HepG2 (cell line): ENCODE measurements at regions not wholly inside any gene's neighbourhood (a gene's known extent, or its start where the extent isn't known, plus 50 kb on each side); places are given as distances from the start of the nearest gene placed in this dataset.

Source experiments
- ATAC-seq: fragments of 200-7000 bp; cut with Tn5 transposase; 3 replicates; pipeline ENCODE4 v1.9.1; 2020; ENCODE audit warnings: mild to moderate bottlenecking, moderate library complexity
- BruUV-seq: library from RNA; stranded (reverse); fragments of 400-500 nt; replicated peaks from 2 replicates; lab custom pipeline; 2021; lab: Mats Ljungman, UMichigan
- CTCF ChIA-PET: fragments of 300-600 bp; formaldehyde crosslinking; extraction: SDS; loops from one replicate; lab custom pipeline; 2021; ENCODE audit warnings: low total read pairs, inconsistent platforms, low intra/inter-chr PET ratio; lab: Yijun Ruan, JAX
- POLR2A ChIA-PET: fragments of 350-600 bp; sonication (Branson Sonifier 250); formaldehyde crosslinking; loops from one replicate; lab custom pipeline; 2020; ENCODE audit warnings: antibody characterized with exemption, inconsistent platforms; lab: Yijun Ruan, JAX
- DNase-seq: peaks from one replicate; pipeline ENCODE4 v3.0.0-alpha.2; 2015; ENCODE audit warnings: low spot score
- FAIRE-seq: peaks from 3 replicates; lab custom pipeline; 2011; peaks lifted over from hg19 to GRCh38; lab: Jason Lieb, UNC
- H2AFZ ChIP-seq: one replicate; pipeline ENCODE4 v1.6.1; 2011; ENCODE audit warnings: low read length, inconsistent platforms
- H3K27ac ChIP-seq: fragments of 300-600 bp; 3 replicates; pipeline ENCODE4 v1.8.0; 2011; ENCODE audit warnings: mixed run types, mild to moderate bottlenecking, mixed read lengths, low read length, inconsistent platforms; ENCODE audit not compliant: insufficient read depth; ENCODE audit errors: extremely low read length
- H3K27me3 ChIP-seq, 2 experiments: fragments of 200-600 bp in 1 of 2; 2 replicates in 1 of 2; 3 replicates in 1 of 2; pipeline versions ENCODE4 v1.6.0 to v1.8.0; 2011; ENCODE audit warnings: low read length in 2 of 2, mild to moderate bottlenecking in 2 of 2, moderate library complexity in 2 of 2, inconsistent platforms in 1 of 2; ENCODE audit not compliant: insufficient read depth in 2 of 2, control insufficient read depth in 1 of 2
- H3K36me3 ChIP-seq, 2 experiments: fragments of 200-600 bp in 1 of 2; replicated peaks in 1 of 2; 2 replicates in 1 of 2; 3 replicates in 1 of 2; pipeline versions ENCODE4 v1.5.1 to v1.8.0; 2011; ENCODE audit warnings: low read length in 2 of 2, inconsistent platforms in 1 of 2; ENCODE audit not compliant: insufficient read depth in 2 of 2, control insufficient read depth in 1 of 2
- H3K4me1 ChIP-seq: 2 replicates; pipeline ENCODE4 v1.5.1; 2012; ENCODE audit warnings: low read length, inconsistent platforms; ENCODE audit not compliant: insufficient read depth
- H3K4me2 ChIP-seq: 2 replicates; pipeline ENCODE4 v1.6.0; 2011; ENCODE audit warnings: low read depth, low read length, inconsistent platforms
- H3K4me3 ChIP-seq, 3 experiments: fragments of 200-600 bp in 1 of 3; sonication (generic), shearing (Covaris generic) in 1 of 3; replicated peaks in 1 of 3; 2 replicates each; pipeline ENCODE4 v1.5.1; 2011 to 2016; ENCODE audit warnings: low read length in 3 of 3, inconsistent platforms in 2 of 3, low read depth in 2 of 3, mild to moderate bottlenecking in 2 of 3, control low read depth in 1 of 3, mixed read lengths in 1 of 3; ENCODE audit not compliant: insufficient read depth in 1 of 3
- H3K79me2 ChIP-seq: one replicate; pipeline ENCODE4 v1.6.1; 2011; ENCODE audit warnings: low read length, inconsistent platforms; ENCODE audit not compliant: insufficient read depth
- H3K9ac ChIP-seq: 2 replicates; pipeline ENCODE4 v1.6.0; 2011; ENCODE audit warnings: mild to moderate bottlenecking, low read depth, low read length, inconsistent platforms; ENCODE audit not compliant: insufficient read depth
- H3K9me3 ChIP-seq: 2 replicates; pipeline ENCODE4 v1.5.1; 2012; ENCODE audit warnings: mild to moderate bottlenecking, low read length
- H4K20me1 ChIP-seq: 2 replicates; pipeline ENCODE4 v1.6.0; 2011; ENCODE audit warnings: inconsistent platforms, mild to moderate bottlenecking, low read length, moderate library complexity; ENCODE audit not compliant: insufficient read depth
- ASH2L ChIP-seq: fragments of 300-600, 200-600 bp; sonication (generic); IDR thresholded peaks from 2 replicates; pipeline ENCODE4 v1.7.0; 2017; ENCODE audit warnings: low read depth, mild to moderate bottlenecking, moderate library complexity, mixed read lengths, low read length; ENCODE audit not compliant: insufficient read length
- IRF1 ChIP-seq: sonication (generic); formaldehyde crosslinking; IDR thresholded peaks from 2 replicates; pipeline ENCODE4 v1.4.0; 2020; ENCODE audit warnings: low read depth, mild to moderate bottlenecking, missing genetic modification reagents
- NBN ChIP-seq: fragments of 450-650 bp; conservative IDR thresholded peaks from 2 replicates; pipeline ENCODE4 v1.6.1; 2017
- NFIB ChIP-seq: sonication (generic); formaldehyde crosslinking; IDR thresholded peaks from 2 replicates; pipeline ENCODE4 v1.9.0; 2021; ENCODE audit warnings: missing genetic modification reagents, mild to moderate bottlenecking, borderline replicate concordance
- NR3C1 ChIP-seq: sonication (generic); formaldehyde crosslinking; IDR thresholded peaks from 2 replicates; pipeline ENCODE4 v1.4.0; 2020; ENCODE audit warnings: missing genetic modification reagents
- PCBP2 ChIP-seq: fragments of 200-400 bp; formaldehyde crosslinking; optimal IDR thresholded peaks from 2 replicates; pipeline ENCODE3; 2018; ENCODE audit warnings: low read length, low read depth; ENCODE audit not compliant: poor library complexity, severe bottlenecking
- RAD51 ChIP-seq: fragments of 450-650 bp; IDR thresholded peaks from 2 replicates; pipeline ENCODE4 v1.6.1; 2016; ENCODE audit warnings: borderline replicate concordance
- SIX1 ChIP-seq: sonication (generic); formaldehyde crosslinking; IDR thresholded peaks from 2 replicates; pipeline ENCODE4 v1.4.0; 2020; ENCODE audit warnings: missing genetic modification reagents, borderline replicate concordance
- TFAP4 ChIP-seq: sonication (generic); IDR thresholded peaks from 2 replicates; pipeline ENCODE4 v1.6.1; 2016; ENCODE audit warnings: low read depth, borderline replicate concordance
- WGBS: methylation state at CpG from one replicate; pipeline ENCODE4 v1.1.6; 2017; ENCODE audit warnings: low lambda C conversion rate; 5-methylcytosine and 5-hydroxymethylcytosine counted together
- in situ Hi-C: cut with HindIII; loops from 2 replicates; pipeline ENCODE4 v1.10.0; 2017; ENCODE audit warnings: low pct_unique_long_range_greater_than_20kb; ENCODE audit not compliant: extremely low pct_ligation_motif_present
- intact Hi-C: fragments of 100-400 bp; cut with micrococcal nuclease; formaldehyde crosslinking; loops from one replicate; pipeline ENCODE4 v1.10.0; 2022; ENCODE audit not compliant: unreplicated experiment

GRCh38 chr9:82558346-82558745, 504.6 kb downstream of the RASEF start:
- Histone ChIP-seq H3K36me3 (no peaks in the 10 kb centered on the region), H3K4me3 (no peak overlapping the region), H3K4me1 (peaks cover 74% of the 10 kb centered on the region), H3K27me3 (no peaks in the 10 kb centered on the region), H3K9ac (0 out of 2 replicates have a peak overlapping the region, but pooled peaks have one; percentile 19), H3K79me2 (no peaks in the 10 kb centered on the region), H2AFZ (no peak overlapping the region), H3K27ac (peak overlapping the region; percentile 48), H3K4me2 (no peak overlapping the region), H4K20me1 (no peaks in the 10 kb centered on the region)
- POLR2A ChIA-PET, result interaction anchor here (2.8 kb wide), 1 partner anchor 43 kb away, joined by 16 read pairs; no protein-coding TSS in a partner anchor
- no peak for DNase-seq
- CTCF ChIA-PET, result no interaction called here
- no peak for ATAC-seq
- BruUV-seq, result no TSS peak
- in situ Hi-C loops, result no loop called here
- FAIRE-seq, result no peak
- intact Hi-C loops, result no loop called here
- no peak for TF ChIP-seq NBN
- TF ChIP-seq NFIB (CRISPR knock-in tag), result no peak
- no peak for TF ChIP-seq IRF1 (CRISPR knock-in tag)
- no peak for TF ChIP-seq SIX1 (CRISPR knock-in tag)
- no peak for TF ChIP-seq NR3C1 (CRISPR knock-in tag)
- no peak for TF ChIP-seq RAD51
- TF ChIP-seq ASH2L, result no peak
- no peak for TF ChIP-seq TFAP4
- no peak for TF ChIP-seq PCBP2
- TF ChIP-seq, all 625 proteins: peak for 0
- WGBS, result 100% methylated on average over 1 of the region's 1 CpG
- peaks cover 3% of the 10 kb centered on the region; the same call in 1 of the 2 replicates for H3K9me3 ChIP-seq
